ENCODE measurements at regions not wholly inside any gene's neighbourhood (a gene's known extent, or its start where the extent isn't known, plus 50 kb on each side); places are given as distances from the start of the nearest gene placed in this dataset.

GRCh38 chr5:24026288-24026687 is 518.9 kb downstream of the PRDM9 start:
- Histone ChIP-seq H2AFZ (ENCODE audit: low read length) (no peak overlapping the region), H3K79me2 (ENCODE audit: insufficient read depth, low read depth, low read length) (no peaks in the 10 kb centered on the region), H3K4me1 (ENCODE audit: insufficient read depth, low read length, poor library complexity, severe bottlenecking) (no peaks in the 10 kb centered on the region), H3K4me2 (ENCODE audit: low read length) (no peak overlapping the region), H3K9me3 (ENCODE audit: low read length) (no peaks in the 10 kb centered on the region), H3K9me2 (ENCODE audit: insufficient read depth, low read length) (no peaks in the 10 kb centered on the region), H3K27ac (ENCODE audit: low read depth, low read length, poor library complexity, severe bottlenecking) (no peak overlapping the region), H4K20me1 (ENCODE audit: insufficient read depth, low read length) (no peaks in the 10 kb centered on the region), H3K36me3 (ENCODE audit: insufficient read depth, low read length) (no peaks in the 10 kb centered on the region), H3K4me3 (ENCODE audit: low read depth, low read length, poor library complexity, severe bottlenecking) (no peak overlapping the region)
- ChIA-PET POLR2A (no interaction called here), CTCF (ENCODE audit: unreplicated experiment) (no interaction called here)
- BruUV-seq (replicated peaks) = no TSS peak
- intact Hi-C loops (cut with micrococcal nuclease; ENCODE audit: unreplicated experiment) = no loop called here
- no peak for DNase-seq (ENCODE audit: low spot score)
- no peak for TF ChIP-seq CTCF (conservative IDR thresholded peaks at IDR 0.05; ENCODE audit: low read length)
- no peak for TF ChIP-seq EZH2phosphoT487 (IDR thresholded peaks at IDR 0.05; ENCODE audit: borderline replicate concordance, low read depth, low read length)

GRCh38 chr5:24042688-24043087 is 535.3 kb downstream of the PRDM9 start:
- H3K4me1 ChIP-seq (ENCODE audit: insufficient read depth, low read length, poor library complexity, severe bottlenecking) = no peaks in the 10 kb centered on the region
- H3K9me2 ChIP-seq (ENCODE audit: insufficient read depth, low read length) = no peaks in the 10 kb centered on the region
- H3K4me2 ChIP-seq (ENCODE audit: low read length) = no peak overlapping the region
- TF ChIP-seq EZH2phosphoT487 (IDR thresholded peaks at IDR 0.05; ENCODE audit: borderline replicate concordance, low read depth, low read length) (no peak), CTCF (conservative IDR thresholded peaks at IDR 0.05; ENCODE audit: low read length) (no peak)
- no TSS peak for BruUV-seq (replicated peaks)
- no peaks in the 10 kb centered on the region for H4K20me1 ChIP-seq (ENCODE audit: insufficient read depth, low read length)
- no peaks in the 10 kb centered on the region for H3K79me2 ChIP-seq (ENCODE audit: insufficient read depth, low read depth, low read length)
- no peaks in the 10 kb centered on the region for H3K9me3 ChIP-seq (ENCODE audit: low read length)
- POLR2A ChIA-PET = no interaction called here
- DNase-seq (ENCODE audit: low spot score) = no peak
- intact Hi-C loops (cut with micrococcal nuclease; ENCODE audit: unreplicated experiment) = no loop called here
- no peaks in the 10 kb centered on the region for H3K36me3 ChIP-seq (ENCODE audit: insufficient read depth, low read length)
- CTCF ChIA-PET (ENCODE audit: unreplicated experiment) = no interaction called here
- H2AFZ ChIP-seq (ENCODE audit: low read length) = no peak overlapping the region
- H3K27ac ChIP-seq (ENCODE audit: low read depth, low read length, poor library complexity, severe bottlenecking) = no peak overlapping the region
- no peak overlapping the region for H3K4me3 ChIP-seq (ENCODE audit: low read depth, low read length, poor library complexity, severe bottlenecking)

- ChIA-PET POLR2A (no interaction called here), CTCF (ENCODE audit: unreplicated experiment) (no interaction called here)
- H3K9me3 ChIP-seq (ENCODE audit: low read length) = no peaks in the 10 kb centered on the region
- no peak for TF ChIP-seq CTCF (conservative IDR thresholded peaks at IDR 0.05; ENCODE audit: low read length)
- no peak for TF ChIP-seq EZH2phosphoT487 (IDR thresholded peaks at IDR 0.05; ENCODE audit: borderline replicate concordance, low read depth, low read length)
- no peak for DNase-seq (ENCODE audit: low spot score)
- H3K9me2 ChIP-seq (ENCODE audit: insufficient read depth, low read length) = no peaks in the 10 kb centered on the region
- no peak overlapping the region for H3K4me3 ChIP-seq (ENCODE audit: low read depth, low read length, poor library complexity, severe bottlenecking)
- H3K36me3 ChIP-seq (ENCODE audit: insufficient read depth, low read length) = no peaks in the 10 kb centered on the region
- no peaks in the 10 kb centered on the region for H3K79me2 ChIP-seq (ENCODE audit: insufficient read depth, low read depth, low read length)
- H3K4me2 ChIP-seq (ENCODE audit: low read length) = no peak overlapping the region
- H2AFZ ChIP-seq (ENCODE audit: low read length) = no peak overlapping the region
- H3K4me1 ChIP-seq (ENCODE audit: insufficient read depth, low read length, poor library complexity, severe bottlenecking) = no peaks in the 10 kb centered on the region
- no peak overlapping the region for H3K27ac ChIP-seq (ENCODE audit: low read depth, low read length, poor library complexity, severe bottlenecking)
- H4K20me1 ChIP-seq (ENCODE audit: insufficient read depth, low read length) = no peaks in the 10 kb centered on the region
- intact Hi-C loops (cut with micrococcal nuclease; ENCODE audit: unreplicated experiment) = no loop called here
- BruUV-seq (replicated peaks) = no TSS peak
These were observed 537.6 kb downstream of the PRDM9 start for GRCh38 chr5:24045046-24045445.

Data from OCI-LY7 (cell line).